ENCODE measurements at regions not wholly inside any gene's neighbourhood (a gene's known extent, or its start where the extent isn't known, plus 50 kb on each side); places are given as distances from the start of the nearest gene placed in this dataset.

DNA sequence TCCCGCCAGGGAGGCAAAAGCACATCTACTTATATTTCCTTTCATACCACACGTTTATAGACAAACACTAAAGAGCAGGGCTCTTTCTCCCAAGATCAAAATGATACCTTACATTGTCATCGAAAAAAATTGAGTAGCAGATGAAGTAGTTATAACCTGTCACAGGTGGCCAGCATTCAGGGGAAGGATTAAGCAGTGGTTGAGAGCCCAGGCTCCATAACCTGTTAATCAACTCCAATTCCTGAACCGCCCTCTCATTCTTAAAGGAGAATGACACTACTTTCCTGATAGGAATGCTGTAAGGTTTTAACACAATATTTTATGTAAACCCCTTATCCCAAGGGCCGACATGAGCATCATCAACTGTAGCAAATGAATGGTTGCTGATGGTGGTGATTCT lies 268.9 kb upstream of the KCNIP4 start:
- TF ChIP-seq, protein P1, sequence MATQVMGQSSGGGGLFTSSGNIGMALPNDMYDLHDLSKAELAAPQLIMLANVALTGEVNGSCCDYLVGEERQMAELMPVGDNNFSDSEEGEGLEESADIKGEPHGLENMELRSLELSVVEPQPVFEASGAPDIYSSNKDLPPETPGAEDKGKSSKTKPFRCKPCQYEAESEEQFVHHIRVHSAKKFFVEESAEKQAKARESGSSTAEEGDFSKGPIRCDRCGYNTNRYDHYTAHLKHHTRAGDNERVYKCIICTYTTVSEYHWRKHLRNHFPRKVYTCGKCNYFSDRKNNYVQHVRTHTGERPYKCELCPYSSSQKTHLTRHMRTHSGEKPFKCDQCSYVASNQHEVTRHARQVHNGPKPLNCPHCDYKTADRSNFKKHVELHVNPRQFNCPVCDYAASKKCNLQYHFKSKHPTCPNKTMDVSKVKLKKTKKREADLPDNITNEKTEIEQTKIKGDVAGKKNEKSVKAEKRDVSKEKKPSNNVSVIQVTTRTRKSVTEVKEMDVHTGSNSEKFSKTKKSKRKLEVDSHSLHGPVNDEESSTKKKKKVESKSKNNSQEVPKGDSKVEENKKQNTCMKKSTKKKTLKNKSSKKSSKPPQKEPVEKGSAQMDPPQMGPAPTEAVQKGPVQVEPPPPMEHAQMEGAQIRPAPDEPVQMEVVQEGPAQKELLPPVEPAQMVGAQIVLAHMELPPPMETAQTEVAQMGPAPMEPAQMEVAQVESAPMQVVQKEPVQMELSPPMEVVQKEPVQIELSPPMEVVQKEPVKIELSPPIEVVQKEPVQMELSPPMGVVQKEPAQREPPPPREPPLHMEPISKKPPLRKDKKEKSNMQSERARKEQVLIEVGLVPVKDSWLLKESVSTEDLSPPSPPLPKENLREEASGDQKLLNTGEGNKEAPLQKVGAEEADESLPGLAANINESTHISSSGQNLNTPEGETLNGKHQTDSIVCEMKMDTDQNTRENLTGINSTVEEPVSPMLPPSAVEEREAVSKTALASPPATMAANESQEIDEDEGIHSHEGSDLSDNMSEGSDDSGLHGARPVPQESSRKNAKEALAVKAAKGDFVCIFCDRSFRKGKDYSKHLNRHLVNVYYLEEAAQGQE (IDR thresholded peaks at IDR 0.05; ENCODE audit: borderline replicate concordance), result no peak
- TF ChIP-seq, protein P1 (CRISPR knock-in tag; IDR thresholded peaks at IDR 0.05; ENCODE audit: low read depth), result no peak
- no peak for TF ChIP-seq PREB (CRISPR knock-in tag; IDR thresholded peaks at IDR 0.05)
- TF ChIP-seq ETV6 (IDR thresholded peaks at IDR 0.05; ENCODE audit: borderline replicate concordance in 1 of 2, low read depth in 2 of 2, low read length in 1 of 2), result no peak
- no peak for TF ChIP-seq ETV6 (CRISPR knock-in tag; IDR thresholded peaks at IDR 0.05; ENCODE audit: borderline replicate concordance)
- TF ChIP-seq, protein P2, sequence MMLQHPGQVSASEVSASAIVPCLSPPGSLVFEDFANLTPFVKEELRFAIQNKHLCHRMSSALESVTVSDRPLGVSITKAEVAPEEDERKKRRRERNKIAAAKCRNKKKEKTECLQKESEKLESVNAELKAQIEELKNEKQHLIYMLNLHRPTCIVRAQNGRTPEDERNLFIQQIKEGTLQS (IDR thresholded peaks at IDR 0.05), result no peak
- TF ChIP-seq, protein P2 (CRISPR knock-in tag; conservative IDR thresholded peaks at IDR 0.05), result no peak
- no peak for TF ChIP-seq ATF7 (IDR thresholded peaks at IDR 0.05)
- no peak for TF ChIP-seq KDM4B (IDR thresholded peaks at IDR 0.05; ENCODE audit: borderline replicate concordance in 2 of 2, low read depth in 1 of 2)
- TF ChIP-seq MEF2D (tag; conservative IDR thresholded peaks at IDR 0.05; ENCODE audit: low read depth), result no peak
- no peak for TF ChIP-seq FOSL1 (tag; conservative IDR thresholded peaks at IDR 0.05)
- no peak for TF ChIP-seq PTBP1 (IDR thresholded peaks at IDR 0.05; ENCODE audit: low read depth, low read length)
- TF ChIP-seq FOXO4 (CRISPR knock-in tag; IDR thresholded peaks at IDR 0.05), result no peak
- no peak for TF ChIP-seq ZNF707 (CRISPR knock-in tag; conservative IDR thresholded peaks at IDR 0.05)

All from K562 (cell line).